GM23338 (cell line): ENCODE measurements at regions not wholly inside any gene's neighbourhood (a gene's known extent, or its start where the extent isn't known, plus 50 kb on each side); places are given as distances from the start of the nearest gene placed in this dataset.

ENCODE experiments used
- CREB1 ChIP-seq: fragments of 250-450 bp; sonication (Bioruptor Pico); IDR thresholded peaks from 2 replicates; pipeline ENCODE4 v1.5.0; 2020; ENCODE audit warnings: low read depth, mild to moderate bottlenecking, moderate library complexity
- EZH2 ChIP-seq: fragments of 200-600 bp; sonication (generic); IDR thresholded peaks from one replicate; pipeline ENCODE4 v1.8.0; 2017; ENCODE audit warnings: antibody characterized with exemption, mild to moderate bottlenecking, low read depth; ENCODE audit not compliant: unreplicated experiment
- NANOG ChIP-seq: IDR thresholded peaks from 2 replicates; pipeline ENCODE4 v1.6.1; 2016; ENCODE audit warnings: antibody characterized with exemption, borderline replicate concordance
- POLR2AphosphoS5 ChIP-seq: IDR thresholded peaks from 2 replicates; pipeline ENCODE4 v1.6.1; 2016; ENCODE audit warnings: antibody characterized with exemption, low read depth
- TF ChIP-seq, protein P1 (sequence below), 2 experiments: fragments of 200-600 bp in 1 of 2; sonication (generic) in 1 of 2; conservative IDR thresholded peaks; 2 replicates each; pipeline versions ENCODE4 v1.5.1 to v1.6.1; 2016 to 2017; ENCODE audit warnings: antibody characterized with exemption in 2 of 2, low read depth in 2 of 2, mild to moderate bottlenecking in 2 of 2, moderate library complexity in 1 of 2
- TF ChIP-seq, protein P2 (sequence below): IDR thresholded peaks from one replicate; pipeline ENCODE4 v1.6.1; 2018; ENCODE audit warnings: antibody characterized with exemption; ENCODE audit not compliant: unreplicated experiment

DNA sequence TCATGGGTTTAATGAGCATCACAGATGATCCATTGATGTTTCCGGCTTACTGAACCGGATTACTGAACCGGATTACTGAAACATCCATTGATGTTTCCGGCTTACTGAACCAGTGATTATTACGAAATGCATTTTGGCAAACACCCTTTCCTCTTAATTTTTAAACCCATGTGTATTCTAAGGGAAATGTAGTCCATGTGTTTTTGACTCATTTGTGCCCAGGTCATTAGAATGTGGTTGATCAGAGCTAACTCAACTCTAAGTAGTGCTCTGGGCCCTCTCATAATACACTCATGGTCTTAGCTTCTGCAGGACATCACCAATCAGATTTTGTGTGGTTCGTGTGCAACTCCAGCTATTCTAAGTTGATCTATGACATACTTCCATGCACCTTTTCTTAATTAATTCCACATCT is 141.6 kb downstream of the SPATA18 start:
- TF ChIP-seq, protein P1, sequence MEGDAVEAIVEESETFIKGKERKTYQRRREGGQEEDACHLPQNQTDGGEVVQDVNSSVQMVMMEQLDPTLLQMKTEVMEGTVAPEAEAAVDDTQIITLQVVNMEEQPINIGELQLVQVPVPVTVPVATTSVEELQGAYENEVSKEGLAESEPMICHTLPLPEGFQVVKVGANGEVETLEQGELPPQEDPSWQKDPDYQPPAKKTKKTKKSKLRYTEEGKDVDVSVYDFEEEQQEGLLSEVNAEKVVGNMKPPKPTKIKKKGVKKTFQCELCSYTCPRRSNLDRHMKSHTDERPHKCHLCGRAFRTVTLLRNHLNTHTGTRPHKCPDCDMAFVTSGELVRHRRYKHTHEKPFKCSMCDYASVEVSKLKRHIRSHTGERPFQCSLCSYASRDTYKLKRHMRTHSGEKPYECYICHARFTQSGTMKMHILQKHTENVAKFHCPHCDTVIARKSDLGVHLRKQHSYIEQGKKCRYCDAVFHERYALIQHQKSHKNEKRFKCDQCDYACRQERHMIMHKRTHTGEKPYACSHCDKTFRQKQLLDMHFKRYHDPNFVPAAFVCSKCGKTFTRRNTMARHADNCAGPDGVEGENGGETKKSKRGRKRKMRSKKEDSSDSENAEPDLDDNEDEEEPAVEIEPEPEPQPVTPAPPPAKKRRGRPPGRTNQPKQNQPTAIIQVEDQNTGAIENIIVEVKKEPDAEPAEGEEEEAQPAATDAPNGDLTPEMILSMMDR (conservative IDR thresholded peaks at IDR 0.05; ENCODE audit: low read depth in 2 of 2): no peak
- no peak for TF ChIP-seq POLR2AphosphoS5
- TF ChIP-seq NANOG: no peak
- TF ChIP-seq EZH2: no peak
- TF ChIP-seq, protein P2, sequence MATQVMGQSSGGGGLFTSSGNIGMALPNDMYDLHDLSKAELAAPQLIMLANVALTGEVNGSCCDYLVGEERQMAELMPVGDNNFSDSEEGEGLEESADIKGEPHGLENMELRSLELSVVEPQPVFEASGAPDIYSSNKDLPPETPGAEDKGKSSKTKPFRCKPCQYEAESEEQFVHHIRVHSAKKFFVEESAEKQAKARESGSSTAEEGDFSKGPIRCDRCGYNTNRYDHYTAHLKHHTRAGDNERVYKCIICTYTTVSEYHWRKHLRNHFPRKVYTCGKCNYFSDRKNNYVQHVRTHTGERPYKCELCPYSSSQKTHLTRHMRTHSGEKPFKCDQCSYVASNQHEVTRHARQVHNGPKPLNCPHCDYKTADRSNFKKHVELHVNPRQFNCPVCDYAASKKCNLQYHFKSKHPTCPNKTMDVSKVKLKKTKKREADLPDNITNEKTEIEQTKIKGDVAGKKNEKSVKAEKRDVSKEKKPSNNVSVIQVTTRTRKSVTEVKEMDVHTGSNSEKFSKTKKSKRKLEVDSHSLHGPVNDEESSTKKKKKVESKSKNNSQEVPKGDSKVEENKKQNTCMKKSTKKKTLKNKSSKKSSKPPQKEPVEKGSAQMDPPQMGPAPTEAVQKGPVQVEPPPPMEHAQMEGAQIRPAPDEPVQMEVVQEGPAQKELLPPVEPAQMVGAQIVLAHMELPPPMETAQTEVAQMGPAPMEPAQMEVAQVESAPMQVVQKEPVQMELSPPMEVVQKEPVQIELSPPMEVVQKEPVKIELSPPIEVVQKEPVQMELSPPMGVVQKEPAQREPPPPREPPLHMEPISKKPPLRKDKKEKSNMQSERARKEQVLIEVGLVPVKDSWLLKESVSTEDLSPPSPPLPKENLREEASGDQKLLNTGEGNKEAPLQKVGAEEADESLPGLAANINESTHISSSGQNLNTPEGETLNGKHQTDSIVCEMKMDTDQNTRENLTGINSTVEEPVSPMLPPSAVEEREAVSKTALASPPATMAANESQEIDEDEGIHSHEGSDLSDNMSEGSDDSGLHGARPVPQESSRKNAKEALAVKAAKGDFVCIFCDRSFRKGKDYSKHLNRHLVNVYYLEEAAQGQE: no peak
- no peak for TF ChIP-seq CREB1 (CRISPR knock-in tag)
